SU-DHL-6 (cell line): ENCODE measurements at regions not wholly inside any gene's neighbourhood (a gene's known extent, or its start where the extent isn't known, plus 50 kb on each side); places are given as distances from the start of the nearest gene placed in this dataset.

Source experiments
- CTCF ChIP-seq: fragments of 200-600 bp; sonication (generic); IDR thresholded peaks from one replicate; pipeline ENCODE4 v1.5.1; 2017; ENCODE audit warnings: antibody characterized with exemption, mild to moderate bottlenecking, low read length, moderate library complexity; ENCODE audit not compliant: insufficient read depth, poor library complexity, severe bottlenecking
- EZH2phosphoT487 ChIP-seq: fragments of 200-600 bp; sonication (generic), shearing (Covaris generic); conservative IDR thresholded peaks from 2 replicates; pipeline ENCODE4 v1.6.1; 2018; ENCODE audit warnings: mild to moderate bottlenecking, antibody characterized with exemption, low read length, moderate library complexity, mixed read lengths

DNA sequence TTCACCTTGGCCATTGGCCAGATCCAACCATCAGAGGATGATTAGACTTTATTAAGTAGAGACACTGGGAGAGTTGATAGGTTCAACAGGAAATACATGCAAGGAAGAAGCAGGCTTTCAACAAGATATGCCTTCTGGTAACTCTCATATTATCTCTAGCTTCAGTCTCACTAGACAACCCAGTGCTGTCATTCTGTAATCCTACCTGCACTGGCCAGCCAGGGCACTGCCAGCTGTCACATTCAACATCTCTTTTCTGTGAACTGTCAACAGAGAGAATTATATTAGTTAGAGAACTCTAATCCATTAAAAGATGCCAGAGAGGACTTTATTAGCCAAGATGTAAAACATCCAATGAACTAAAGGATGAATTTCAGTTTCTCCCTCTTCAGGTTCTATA is 337.9 kb upstream of the JAG1 start:
- TF ChIP-seq CTCF (no peak), EZH2phosphoT487 (no peak)
